Spleen (tissue), 11 donors: ENCODE measurements at regions not wholly inside any gene's neighbourhood (a gene's known extent, or its start where the extent isn't known, plus 50 kb on each side); places are given as distances from the start of the nearest gene placed in this dataset.

Experiments
- DNase-seq: peaks from one replicate; pipeline ENCODE4 v3.0.0-alpha.2; 2020
- H3K27ac ChIP-seq, 8 donors: fragments of 200-600 bp; sonication (generic) in 7 of 8; 1 replicate in 4 of 8; 2 replicates in 4 of 8; pipeline versions ENCODE4 v1.5.0 to v1.8.0; 2016 to 2021; ENCODE audit warnings: inconsistent platforms in 4 of 8, mild to moderate bottlenecking in 4 of 8, moderate library complexity in 1 of 8
- H3K27me3 ChIP-seq, 7 donors: fragments of 200-600 bp; sonication (generic) in 6 of 7; replicated peaks in 1 of 7; 1 replicate in 4 of 7; 2 replicates in 3 of 7; pipeline versions ENCODE4 v1.5.0 to v1.8.0; 2016 to 2021; ENCODE audit warnings: inconsistent platforms in 3 of 7, mild to moderate bottlenecking in 1 of 7
- H3K36me3 ChIP-seq, 6 donors: fragments of 200-600 bp; sonication (generic) in 5 of 6; 1 replicate in 4 of 6; 2 replicates in 2 of 6; pipeline versions ENCODE4 v1.5.0 to v1.8.0; 2016 to 2021; ENCODE audit warnings: inconsistent platforms in 2 of 6
- H3K4me1 ChIP-seq, 6 donors: fragments of 200-600 bp; sonication (generic) in 5 of 6; 1 replicate in 3 of 6; 2 replicates in 3 of 6; pipeline versions ENCODE4 v1.5.0 to v1.8.0; 2016 to 2021; ENCODE audit warnings: inconsistent platforms in 3 of 6
- H3K4me3 ChIP-seq, 8 donors: fragments of 200-600 bp; sonication (generic) in 7 of 8; 1 replicate in 4 of 8; 2 replicates in 4 of 8; pipeline versions ENCODE4 v1.5.0 to v1.8.0; 2016 to 2021; ENCODE audit warnings: inconsistent platforms in 4 of 8, mild to moderate bottlenecking in 4 of 8, moderate library complexity in 2 of 8
- H3K9me3 ChIP-seq, 8 donors: fragments of 200-600 bp; sonication (generic) in 7 of 8; 1 replicate in 4 of 8; 2 replicates in 4 of 8; pipeline versions ENCODE4 v1.5.0 to v1.8.0; 2016 to 2021; ENCODE audit warnings: inconsistent platforms in 4 of 8
- POLR2A ChIP-seq, 3 donors: fragments of 450-650 bp; IDR thresholded peaks; one replicate each; pipeline ENCODE4 v1.5.1; 2017; ENCODE audit warnings: antibody characterized with exemption in 3 of 3, mild to moderate bottlenecking in 1 of 3
- POLR2AphosphoS5 ChIP-seq, 3 donors: sonication (generic); formaldehyde crosslinking; IDR thresholded peaks; one replicate each; pipeline ENCODE4 v1.5.1; 2017; ENCODE audit warnings: antibody characterized with exemption in 3 of 3
- WGBS, 5 donors: extraction: QIAGEN DNeasy Blood & Tissue Kit in 3 of 5; methylation state at CpG; one replicate each; pipeline versions ENCODE4 v1.1.5 to v1.1.7; 2013 to 2018; 5-methylcytosine and 5-hydroxymethylcytosine counted together
- intact Hi-C: fragments of 100-400 bp; cut with DNase I; formaldehyde crosslinking; loops from one replicate; pipeline ENCODE4 v1.15.0; 2023; ENCODE audit warnings: low total_unique reads
- TF ChIP-seq, protein P1 (sequence below), 11 experiments: fragments of 200-600 bp in 7 of 11; fragments of 450-650 bp in 4 of 11; sonication (generic) in 4 of 11; IDR thresholded peaks in 8 of 11; conservative IDR thresholded peaks in 3 of 11; 1 replicate in 7 of 11; 2 replicates in 4 of 11; pipeline versions ENCODE4 v1.4.0 to v1.8.0; 2016 to 2021; ENCODE audit warnings: antibody characterized with exemption in 11 of 11, inconsistent platforms in 4 of 11, mild to moderate bottlenecking in 1 of 11
- donor health status: healthy with polysubstance abuse.
- donor health status: DM: no; HTN: no; CAD: no; lungs with moderate emphysema.
- donor health status: DM: no; HTN: no; CAD: no.
- donor health status: Bipolar disorder and iron deficiency.
- donor health status: healthy.
- donor health status: DM: no; HTN: no; CAD: no.
- donor health status: DM: yes; HTN: yes; CAD: no.

- Histone ChIP-seq H3K4me3 (no peak overlapping the region), H3K4me1 (no peaks in the 10 kb centered on the region), H3K27me3 (no peaks in the 10 kb centered on the region), H3K27ac (no peak overlapping the region), H3K36me3 (no peaks in the 10 kb centered on the region), H3K9me3 (peaks cover 0 to 4% (median 0%) of the 10 kb centered on the region in 8 donors)
- intact Hi-C loops: no loop called here
- TF ChIP-seq, protein P1, sequence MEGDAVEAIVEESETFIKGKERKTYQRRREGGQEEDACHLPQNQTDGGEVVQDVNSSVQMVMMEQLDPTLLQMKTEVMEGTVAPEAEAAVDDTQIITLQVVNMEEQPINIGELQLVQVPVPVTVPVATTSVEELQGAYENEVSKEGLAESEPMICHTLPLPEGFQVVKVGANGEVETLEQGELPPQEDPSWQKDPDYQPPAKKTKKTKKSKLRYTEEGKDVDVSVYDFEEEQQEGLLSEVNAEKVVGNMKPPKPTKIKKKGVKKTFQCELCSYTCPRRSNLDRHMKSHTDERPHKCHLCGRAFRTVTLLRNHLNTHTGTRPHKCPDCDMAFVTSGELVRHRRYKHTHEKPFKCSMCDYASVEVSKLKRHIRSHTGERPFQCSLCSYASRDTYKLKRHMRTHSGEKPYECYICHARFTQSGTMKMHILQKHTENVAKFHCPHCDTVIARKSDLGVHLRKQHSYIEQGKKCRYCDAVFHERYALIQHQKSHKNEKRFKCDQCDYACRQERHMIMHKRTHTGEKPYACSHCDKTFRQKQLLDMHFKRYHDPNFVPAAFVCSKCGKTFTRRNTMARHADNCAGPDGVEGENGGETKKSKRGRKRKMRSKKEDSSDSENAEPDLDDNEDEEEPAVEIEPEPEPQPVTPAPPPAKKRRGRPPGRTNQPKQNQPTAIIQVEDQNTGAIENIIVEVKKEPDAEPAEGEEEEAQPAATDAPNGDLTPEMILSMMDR (IDR thresholded peaks at IDR 0.05 in 8 of 11, conservative IDR thresholded peaks at IDR 0.05 in 3 of 11): no peak
- no peak for TF ChIP-seq POLR2AphosphoS5 (IDR thresholded peaks at IDR 0.05)
- no peak for TF ChIP-seq POLR2A (IDR thresholded peaks at IDR 0.05)
- no peak for DNase-seq
- 53 to 83% (median 64%) methylated on average over 1 of the region's 1 CpG for WGBS, 5 donors
Measured at GRCh38 chr3:164687902-164688301, 390.4 kb downstream of the SI start.

GRCh38 chr3:164687211-164687610 lies 391.1 kb downstream of the SI start:
- H3K27me3 ChIP-seq: no peaks in the 10 kb centered on the region
- WGBS, 5 donors: 54 to 76% (median 68%) methylated on average over 3 of the region's 3 CpGs
- peaks cover 0 to 4% (median 0%) of the 10 kb centered on the region in 8 donors for H3K9me3 ChIP-seq
- TF ChIP-seq POLR2AphosphoS5 (IDR thresholded peaks at IDR 0.05) (no peak), POLR2A (IDR thresholded peaks at IDR 0.05) (no peak)
- TF ChIP-seq, protein P1 (IDR thresholded peaks at IDR 0.05 in 8 of 11, conservative IDR thresholded peaks at IDR 0.05 in 3 of 11): no peak
- no peak overlapping the region for H3K4me3 ChIP-seq
- no peak for DNase-seq
- H3K36me3 ChIP-seq: no peaks in the 10 kb centered on the region
- H3K4me1 ChIP-seq: no peaks in the 10 kb centered on the region
- no peak overlapping the region for H3K27ac ChIP-seq
- intact Hi-C loops: no loop called here

- WGBS, 5 donors: 53 to 76% (median 68%) methylated on average over 3 of the region's 3 CpGs
- Histone ChIP-seq H3K4me3 (no peak overlapping the region), H3K36me3 (no peaks in the 10 kb centered on the region), H3K4me1 (no peaks in the 10 kb centered on the region), H3K27ac (no peak overlapping the region), H3K9me3 (no peaks in the 10 kb centered on the region), H3K27me3 (no peaks in the 10 kb centered on the region)
- TF ChIP-seq, protein P1 (IDR thresholded peaks at IDR 0.05 in 8 of 11, conservative IDR thresholded peaks at IDR 0.05 in 3 of 11): no peak
- TF ChIP-seq POLR2AphosphoS5 (IDR thresholded peaks at IDR 0.05): no peak
- no peak for TF ChIP-seq POLR2A (IDR thresholded peaks at IDR 0.05)
- no peak for DNase-seq
- intact Hi-C loops: no loop called here
Measured at GRCh38 chr3:164683489-164683888, 394.8 kb downstream of the SI start.

GRCh38 chr3:164679245-164679644 lies 399.1 kb downstream of the SI start:
- Histone ChIP-seq H3K4me3 (no peak overlapping the region), H3K9me3 (no peaks in the 10 kb centered on the region), H3K4me1 (no peaks in the 10 kb centered on the region), H3K27ac (no peak overlapping the region), H3K36me3 (no peaks in the 10 kb centered on the region), H3K27me3 (no peaks in the 10 kb centered on the region)
- intact Hi-C loops: no loop called here
- no peak for DNase-seq
- TF ChIP-seq, protein P1 (IDR thresholded peaks at IDR 0.05 in 8 of 11, conservative IDR thresholded peaks at IDR 0.05 in 3 of 11): no peak
- TF ChIP-seq POLR2A (IDR thresholded peaks at IDR 0.05) (no peak), POLR2AphosphoS5 (IDR thresholded peaks at IDR 0.05) (no peak)
- WGBS, 5 donors: 63 to 87% (median 71%) methylated on average over 1 of the region's 1 CpG
